GM18907 (cell line): ENCODE measurements at regions not wholly inside any gene's neighbourhood (a gene's known extent, or its start where the extent isn't known, plus 50 kb on each side); places are given as distances from the start of the nearest gene placed in this dataset.

Experiments used
- ATAC-seq: cut with Tn5 transposase; IDR thresholded peaks from one replicate; pipeline ENCODE4 v1.9.1; 2021; ENCODE audit warnings: mild to moderate bottlenecking, moderate library complexity; ENCODE audit not compliant: unreplicated experiment

GRCh38 chr11:42025121-42025803 is 565.8 kb upstream of the LRRC4C start:
- no peak for ATAC-seq

GRCh38 chr11:42034826-42035225 is 575.4 kb upstream of the LRRC4C start:
- no peak for ATAC-seq

GRCh38 chr11:42036201-42036600 is 576.7 kb upstream of the LRRC4C start:
- no peak for ATAC-seq

- ATAC-seq = no peak
These were observed 583.9 kb upstream of the LRRC4C start for GRCh38 chr11:42043312-42043711.

- ATAC-seq = no peak
These were observed 588.4 kb upstream of the LRRC4C start for GRCh38 chr11:42047637-42048555.

- ATAC-seq = no peak
These were observed 589.7 kb upstream of the LRRC4C start for GRCh38 chr11:42049186-42049585.

GRCh38 chr11:42049650-42050049 is 590.2 kb upstream of the LRRC4C start:
- no peak for ATAC-seq

GRCh38 chr11:42054351-42054900 is 595.0 kb upstream of the LRRC4C start:
- ATAC-seq = no peak

GRCh38 chr11:42055606-42056005 is 596.2 kb upstream of the LRRC4C start:
- no peak for ATAC-seq

- no peak for ATAC-seq
These were observed 599.3 kb upstream of the LRRC4C start for GRCh38 chr11:42058794-42059193.

- ATAC-seq = no peak
These were observed 605.7 kb upstream of the LRRC4C start for GRCh38 chr11:42065199-42065598.

GRCh38 chr11:42066113-42066512 is 606.7 kb upstream of the LRRC4C start:
- no peak for ATAC-seq

- ATAC-seq = no peak
These were observed 614.9 kb upstream of the LRRC4C start for GRCh38 chr11:42074306-42074705.

GRCh38 chr11:42075180-42075579 is 615.7 kb upstream of the LRRC4C start:
- ATAC-seq = no peak

GRCh38 chr11:42077794-42078193 is 618.3 kb upstream of the LRRC4C start:
- ATAC-seq = no peak

GRCh38 chr11:42085736-42086135 is 626.3 kb upstream of the LRRC4C start:
- no peak for ATAC-seq

- no peak for ATAC-seq
These were observed 634.1 kb upstream of the LRRC4C start for GRCh38 chr11:42093541-42093940.

- ATAC-seq = no peak
These were observed 638.6 kb upstream of the LRRC4C start for GRCh38 chr11:42098075-42098474.

GRCh38 chr11:42112866-42113265 is 653.4 kb upstream of the LRRC4C start:
- ATAC-seq = no peak

GRCh38 chr11:42114927-42115326 is 655.5 kb upstream of the LRRC4C start:
- no peak for ATAC-seq

- no peak for ATAC-seq
These were observed 679.0 kb upstream of the LRRC4C start for GRCh38 chr11:42138454-42138853.

GRCh38 chr11:42145311-42145710 is 685.9 kb upstream of the LRRC4C start:
- ATAC-seq = no peak
